AG04449 (cell line): ENCODE measurements at regions not wholly inside any gene's neighbourhood (a gene's known extent, or its start where the extent isn't known, plus 50 kb on each side); places are given as distances from the start of the nearest gene placed in this dataset.

Experiments
- CTCF ChIA-PET: fragments of 350-600 bp; formaldehyde crosslinking; extraction: SDS; loops from one replicate; lab custom pipeline; 2021; ENCODE audit warnings: antibody characterized with exemption; lab: Yijun Ruan, JAX
- POLR2A ChIA-PET: fragments of 400-600, 350-600 bp; formaldehyde crosslinking; extraction: SDS; loops from one replicate; lab custom pipeline; 2020; ENCODE audit warnings: antibody characterized with exemption, inconsistent platforms; lab: Yijun Ruan, JAX
- DNase-seq: peaks from one replicate; pipeline ENCODE4 v3.0.0-alpha.2; 2010; ENCODE audit warnings: low read depth, low spot score
- H3K4me3 ChIP-seq: 2 replicates; pipeline ENCODE4 v1.5.1; 2011; ENCODE audit warnings: low read depth, mild to moderate bottlenecking, control low read depth, low read length
- CTCF ChIP-seq: IDR thresholded peaks from one replicate; pipeline ENCODE4 v1.5.1; 2011; ENCODE audit warnings: mild to moderate bottlenecking, moderate library complexity, low read length, control low read depth, inconsistent platforms; ENCODE audit not compliant: insufficient read depth; ENCODE audit errors: missing control alignments

GRCh38 chr3:8095724-8096123, 405.9 kb upstream of the LMCD1 start:
- ChIA-PET POLR2A (no interaction called here), CTCF (interaction anchor here (0.8 to 1.3 kb wide), 5 partner anchors 9 to 322 kb away, joined by 3 to 6 read pairs (median 4); no protein-coding TSS in a partner anchor)
- DNase-seq: no peak
- TF ChIP-seq CTCF: no peak
- H3K4me3 ChIP-seq: no peak overlapping the region

GRCh38 chr3:8097690-8098089, 403.9 kb upstream of the LMCD1 start:
- no peak for DNase-seq
- ChIA-PET POLR2A (no interaction called here), CTCF (interaction anchor here (1.0 kb wide), 1 partner anchor 14 kb away, joined by 4 read pairs; no protein-coding TSS in a partner anchor)
- no peak for TF ChIP-seq CTCF
- no peak overlapping the region for H3K4me3 ChIP-seq

GRCh38 chr3:8103954-8104353, 397.7 kb upstream of the LMCD1 start:
- H3K4me3 ChIP-seq: no peak overlapping the region
- ChIA-PET POLR2A (no interaction called here), CTCF (no interaction called here)
- no peak for TF ChIP-seq CTCF
- no peak for DNase-seq

GRCh38 chr3:8106921-8107320, 394.7 kb upstream of the LMCD1 start:
- CTCF ChIA-PET: no interaction called here
- H3K4me3 ChIP-seq: no peak overlapping the region
- no peak for TF ChIP-seq CTCF
- POLR2A ChIA-PET: no interaction called here
- no peak for DNase-seq

GRCh38 chr3:8110966-8111798, 390.4 kb upstream of the LMCD1 start:
- DNase-seq: no peak
- no peak overlapping the region for H3K4me3 ChIP-seq
- ChIA-PET POLR2A (no interaction called here), CTCF (interaction anchor here (0.6 to 3.2 kb wide), 7 partner anchors 10 to 511 kb away, joined by 3 to 10 read pairs (median 4); no protein-coding TSS in a partner anchor)
- TF ChIP-seq CTCF: peak; percentile 67

- H3K4me3 ChIP-seq: no peak overlapping the region
- CTCF ChIA-PET: interaction anchor here (1.2 to 3.2 kb wide), 3 partner anchors 127 to 303 kb away, joined by 3 to 10 read pairs (median 3); no protein-coding TSS in a partner anchor
- no peak for DNase-seq
- POLR2A ChIA-PET: no interaction called here
- no peak for TF ChIP-seq CTCF
These were observed 389.0 kb upstream of the LMCD1 start for GRCh38 chr3:8112587-8112986.
